Endothelial cell of umbilical vein (primary cell): ENCODE measurements at regions not wholly inside any gene's neighbourhood (a gene's known extent, or its start where the extent isn't known, plus 50 kb on each side); places are given as distances from the start of the nearest gene placed in this dataset.

ENCODE experiments used
- CTCF ChIP-seq, 2 donors: IDR thresholded peaks; 1 replicate in 1 of 2; 2 replicates in 1 of 2; pipeline ENCODE4 v1.5.1; 2011; ENCODE audit warnings: low read length in 2 of 2, mild to moderate bottlenecking in 2 of 2, moderate library complexity in 2 of 2, control low read depth in 1 of 2, inconsistent platforms in 1 of 2, low read depth in 1 of 2; ENCODE audit not compliant: insufficient read depth in 1 of 2; ENCODE audit errors: extremely low read depth in 1 of 2
- EZH2 ChIP-seq: IDR thresholded peaks from 2 replicates; pipeline ENCODE4 v1.6.1; 2012; ENCODE audit warnings: borderline replicate concordance, low read depth, mild to moderate bottlenecking, moderate library complexity, low read length, inconsistent platforms; ENCODE audit not compliant: severe bottlenecking
- GATA2 ChIP-seq: IDR thresholded peaks from 2 replicates; pipeline ENCODE4 v1.7.0; 2011; ENCODE audit warnings: low read depth, mild to moderate bottlenecking, moderate library complexity, mixed read lengths, low read length; ENCODE audit not compliant: insufficient read length, insufficient read depth
- JUN ChIP-seq: IDR thresholded peaks from 2 replicates; pipeline ENCODE4 v1.6.1; 2011; ENCODE audit warnings: borderline replicate concordance, low read depth; ENCODE audit not compliant: insufficient read length, insufficient read depth
- MYC ChIP-seq: IDR thresholded peaks from one replicate; pipeline ENCODE4 v1.6.1; 2011; ENCODE audit warnings: mild to moderate bottlenecking, low read depth, low read length
- POLR2A ChIP-seq: IDR thresholded peaks from 2 replicates; pipeline ENCODE4 v1.6.1; 2012; ENCODE audit warnings: low read depth, mild to moderate bottlenecking, control low read depth, low read length
- POLR2AphosphoS5 ChIP-seq: IDR thresholded peaks from 2 replicates; pipeline ENCODE4 v1.6.1; 2012; ENCODE audit warnings: low read depth, mild to moderate bottlenecking, control low read depth, low read length, moderate library complexity; ENCODE audit not compliant: insufficient read depth
- TF ChIP-seq, protein P1 (sequence below): IDR thresholded peaks from 2 replicates; pipeline ENCODE4 v1.6.1; 2011; ENCODE audit not compliant: insufficient read depth, insufficient read length

- TF ChIP-seq CTCF (IDR thresholded peaks at IDR 0.05; ENCODE audit: extremely low read depth in 1 of 2, insufficient read depth in 1 of 2, low read depth in 1 of 2, low read length in 2 of 2) (no peak), MYC (no peak), POLR2AphosphoS5 (no peak), EZH2 (no peak), JUN (no peak), GATA2 (no peak), POLR2A (no peak)
- TF ChIP-seq, protein P1, sequence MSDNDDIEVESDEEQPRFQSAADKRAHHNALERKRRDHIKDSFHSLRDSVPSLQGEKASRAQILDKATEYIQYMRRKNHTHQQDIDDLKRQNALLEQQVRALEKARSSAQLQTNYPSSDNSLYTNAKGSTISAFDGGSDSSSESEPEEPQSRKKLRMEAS: no peak
Measured at GRCh38 chr17:68732301-68732749, 131.2 kb upstream of the FAM20A start.
